MCF 10A (cell line): ENCODE measurements at regions not wholly inside any gene's neighbourhood (a gene's known extent, or its start where the extent isn't known, plus 50 kb on each side); places are given as distances from the start of the nearest gene placed in this dataset.

Experiments
- BruUV-seq: library from RNA; stranded (reverse); fragments of 400-500 nt; replicated peaks from 2 replicates; lab custom pipeline; 2021; lab: Mats Ljungman, UMichigan
- CTCF ChIA-PET: fragments of 300-600 bp; sonication (Branson Sonifier 250); formaldehyde crosslinking; extraction: SDS; loops from one replicate; lab custom pipeline; 2021; ENCODE audit warnings: antibody characterized with exemption, inconsistent platforms; lab: Yijun Ruan, JAX
- POLR2A ChIA-PET: fragments of 300-600, 350-650 bp; sonication (Branson Sonifier 250); formaldehyde crosslinking; extraction: SDS; loops from one replicate; lab custom pipeline; 2020; ENCODE audit warnings: antibody characterized with exemption, inconsistent platforms; lab: Yijun Ruan, JAX
- DNase-seq: peaks from one replicate; pipeline ENCODE4 v3.0.0-alpha.2; 2018; ENCODE audit not compliant: unreplicated experiment
- H3K27ac Mint-ChIP-seq: one replicate; pipeline ENCODE4 v1.8.0; 2022; ENCODE audit warnings: mild to moderate bottlenecking, low read depth, mixed read lengths; ENCODE audit not compliant: unreplicated experiment
- H3K27me3 Mint-ChIP-seq: one replicate; pipeline ENCODE4 v1.8.0; 2022; ENCODE audit warnings: mixed read lengths; ENCODE audit not compliant: insufficient read depth, unreplicated experiment
- H3K36me3 Mint-ChIP-seq: one replicate; pipeline ENCODE4 v1.8.0; 2022; ENCODE audit warnings: mild to moderate bottlenecking, moderate library complexity, mixed read lengths; ENCODE audit not compliant: insufficient read depth, unreplicated experiment
- H3K4me1 Mint-ChIP-seq: one replicate; pipeline ENCODE4 v1.8.0; 2022; ENCODE audit warnings: mixed read lengths; ENCODE audit not compliant: insufficient read depth, unreplicated experiment
- H3K4me3 Mint-ChIP-seq: one replicate; pipeline ENCODE4 v1.8.0; 2022; ENCODE audit warnings: mild to moderate bottlenecking, moderate library complexity, mixed read lengths; ENCODE audit not compliant: unreplicated experiment
- H3K9me3 Mint-ChIP-seq: one replicate; pipeline ENCODE4 v1.8.0; 2022; ENCODE audit warnings: mixed read lengths; ENCODE audit not compliant: unreplicated experiment
- CTCF ChIP-seq: fragments of 200-600 bp; IDR thresholded peaks from one replicate; pipeline ENCODE4 v1.8.0; 2022; ENCODE audit warnings: antibody characterized with exemption, mild to moderate bottlenecking; ENCODE audit not compliant: unreplicated experiment
- intact Hi-C: fragments of 100-400 bp; cut with micrococcal nuclease; formaldehyde crosslinking; loops from 2 replicates; pipeline ENCODE4 v1.14.1; 2022

GRCh38 chr1:177849130-177849529 is 120.7 kb downstream of the SEC16B start:
- Mint-ChIP-seq H3K27ac (no peak overlapping the region), H3K4me3 (no peak overlapping the region), H3K9me3 (no peaks in the 10 kb centered on the region), H3K4me1 (peaks cover 14% of the 10 kb centered on the region), H3K36me3 (no peaks in the 10 kb centered on the region), H3K27me3 (no peaks in the 10 kb centered on the region)
- ChIA-PET POLR2A (no interaction called here), CTCF (interaction anchor here (1.1 kb wide), 1 partner anchor 44 kb away, joined by 3 read pairs; no protein-coding TSS in a partner anchor)
- TF ChIP-seq CTCF = no peak
- no peak for DNase-seq
- BruUV-seq = no TSS peak
- intact Hi-C loops = no loop called here

GRCh38 chr1:177848577-177848976 is 121.3 kb downstream of the SEC16B start:
- no TSS peak for BruUV-seq
- no peak for TF ChIP-seq CTCF
- no peaks in the 10 kb centered on the region for H3K36me3 Mint-ChIP-seq
- no peak overlapping the region for H3K27ac Mint-ChIP-seq
- ChIA-PET POLR2A (no interaction called here), CTCF (interaction anchor here (0.7 to 1.0 kb wide), 2 partner anchors 10 to 31 kb away, joined by 3 read pairs; no protein-coding TSS in a partner anchor)
- peaks cover 14% of the 10 kb centered on the region for H3K4me1 Mint-ChIP-seq
- no peaks in the 10 kb centered on the region for H3K9me3 Mint-ChIP-seq
- no peak overlapping the region for H3K4me3 Mint-ChIP-seq
- intact Hi-C loops = no loop called here
- H3K27me3 Mint-ChIP-seq = no peaks in the 10 kb centered on the region
- peak; percentile 35 for DNase-seq

- Mint-ChIP-seq H3K4me3 (no peak overlapping the region), H3K4me1 (peaks cover 14% of the 10 kb centered on the region), H3K27me3 (no peaks in the 10 kb centered on the region), H3K9me3 (no peaks in the 10 kb centered on the region), H3K27ac (no peak overlapping the region), H3K36me3 (no peaks in the 10 kb centered on the region)
- BruUV-seq = no TSS peak
- CTCF ChIA-PET = interaction anchor here (0.7 to 1.4 kb wide), 4 partner anchors 8 to 98 kb away, joined by 3 to 5 read pairs (median 4); no protein-coding TSS in a partner anchor
- intact Hi-C loops = no loop called here
- POLR2A ChIA-PET = no interaction called here
- DNase-seq = no peak
- no peak for TF ChIP-seq CTCF
Observed at GRCh38 chr1:177847843-177848242, 122.0 kb downstream of the SEC16B start.

- Mint-ChIP-seq H3K27ac (no peak overlapping the region), H3K36me3 (no peaks in the 10 kb centered on the region), H3K4me3 (no peak overlapping the region), H3K27me3 (peaks cover 12% of the 10 kb centered on the region), H3K4me1 (no peaks in the 10 kb centered on the region), H3K9me3 (no peaks in the 10 kb centered on the region)
- POLR2A ChIA-PET = no interaction called here
- TF ChIP-seq CTCF = no peak
- CTCF ChIA-PET = interaction anchor here (0.6 kb wide), 1 partner anchor 9 kb away, joined by 3 read pairs; no protein-coding TSS in a partner anchor
- DNase-seq = no peak
- intact Hi-C loops = no loop called here
- BruUV-seq = no TSS peak
Observed at GRCh38 chr1:177838907-177839485, 130.9 kb downstream of the SEC16B start.
